HCT116 (cell line): ENCODE measurements at regions not wholly inside any gene's neighbourhood (a gene's known extent, or its start where the extent isn't known, plus 50 kb on each side); places are given as distances from the start of the nearest gene placed in this dataset.

ENCODE experiments used
- ATAC-seq: fragments of 200-7000 bp; cut with Tn5 transposase; 2 replicates; pipeline ENCODE4 v1.9.1; 2020; ENCODE audit warnings: mild to moderate bottlenecking, moderate library complexity
- BruUV-seq: library from RNA; stranded (reverse); fragments of 400-500 nt; replicated peaks from 2 replicates; lab custom pipeline; 2021; lab: Mats Ljungman, UMichigan
- CTCF ChIA-PET: fragments of 300-600 bp; sonication (Branson Sonifier 250); formaldehyde crosslinking; loops from one replicate; lab custom pipeline; 2021; ENCODE audit warnings: antibody characterized with exemption; lab: Charles Lee
- POLR2A ChIA-PET: fragments of 300-600, 350-600 bp; sonication (Branson Sonifier 250); formaldehyde crosslinking; loops from one replicate; lab custom pipeline; 2021; ENCODE audit warnings: antibody characterized with exemption; lab: Charles Lee
- RAD21 ChIA-PET, 2 experiments: fragments of 300-600 bp; sonication (Branson Sonifier 250); formaldehyde crosslinking; loops; one replicate each; lab custom pipeline; 2023; ENCODE audit warnings: low total read pairs in 2 of 2; ENCODE audit not compliant: uncharacterized antibody in 2 of 2, unreplicated experiment in 2 of 2, low non-redundant PET in 1 of 2; lab: Charles Lee
- DNase-seq: peaks from one replicate; pipeline ENCODE4 v3.0.0-alpha.2; 2010; ENCODE audit warnings: low read depth, low spot score
- H2AFZ ChIP-seq: fragments of 200-600 bp; shearing (Covaris generic), sonication (generic); 2 replicates; pipeline ENCODE4 v1.6.1; 2017; ENCODE audit warnings: low read depth, mixed run types, mixed read lengths, antibody characterized with exemption, low read length; ENCODE audit not compliant: poor library complexity, severe bottlenecking
- H3K27ac ChIP-seq: 2 replicates; pipeline ENCODE4 v1.5.1; 2012; ENCODE audit warnings: low read depth, low read length
- H3K27me3 ChIP-seq: fragments of 200-600 bp; sonication (generic); 2 replicates; pipeline ENCODE4 v1.6.1; 2016; ENCODE audit warnings: mixed run types, low read length, mixed read lengths; ENCODE audit not compliant: insufficient read depth
- H3K36me3 ChIP-seq, 2 experiments: fragments of 200-500 bp in 1 of 2; fragments of 200-600 bp in 1 of 2; sonication (Bioruptor generic) in 1 of 2; sonication (generic) in 1 of 2; 2 replicates each; pipeline versions ENCODE4 v1.5.1 to v1.6.1; 2014 to 2016; ENCODE audit warnings: low read length in 2 of 2, inconsistent platforms in 1 of 2, mixed read lengths in 1 of 2, mixed run types in 1 of 2; ENCODE audit not compliant: insufficient read depth in 2 of 2, control insufficient read depth in 1 of 2
- H3K4me1 ChIP-seq, 2 experiments: fragments of 200-600 bp in 1 of 2; sonication (generic) in 1 of 2; 2 replicates each; pipeline versions ENCODE4 v1.5.1 to v1.6.1; 2012 to 2017; ENCODE audit warnings: low read length in 2 of 2, inconsistent platforms in 1 of 2, mild to moderate bottlenecking in 1 of 2, mixed read lengths in 1 of 2, mixed run types in 1 of 2, moderate library complexity in 1 of 2; ENCODE audit not compliant: insufficient read depth in 2 of 2, control insufficient read depth in 1 of 2
- H3K4me2 ChIP-seq: fragments of 200-600 bp; sonication (generic); 2 replicates; pipeline ENCODE4 v1.6.1; 2017; ENCODE audit warnings: mixed run types, low read length, mixed read lengths
- H3K4me3 ChIP-seq, 2 experiments: fragments of 200-600 bp in 1 of 2; sonication (generic) in 1 of 2; replicated peaks in 1 of 2; 2 replicates each; pipeline ENCODE4 v1.5.1; 2011 to 2016; ENCODE audit warnings: low read length in 2 of 2, control low read depth in 1 of 2, low read depth in 1 of 2, mild to moderate bottlenecking in 1 of 2, mixed read lengths in 1 of 2, mixed run types in 1 of 2
- H3K79me2 ChIP-seq: fragments of 200-600 bp; sonication (generic); 2 replicates; pipeline ENCODE4 v1.6.1; 2017; ENCODE audit warnings: mild to moderate bottlenecking, mixed run types, low read length, moderate library complexity, mixed read lengths; ENCODE audit not compliant: insufficient read depth
- H3K9ac ChIP-seq: fragments of 200-600 bp; sonication (generic); 2 replicates; pipeline ENCODE4 v1.6.1; 2016; ENCODE audit warnings: low read length, mixed read lengths
- H3K9me2 ChIP-seq: fragments of 200-600 bp; sonication (generic), shearing (Covaris generic); 2 replicates; pipeline ENCODE4 v1.6.1; 2017; ENCODE audit warnings: mixed run types, mild to moderate bottlenecking, moderate library complexity; ENCODE audit not compliant: insufficient read depth
- H3K9me3 ChIP-seq, 2 experiments: fragments of 200-500 bp in 1 of 2; fragments of 200-600 bp in 1 of 2; sonication (Bioruptor generic) in 1 of 2; sonication (generic) in 1 of 2; 2 replicates each; pipeline ENCODE4 v1.6.1; 2014 to 2017; ENCODE audit warnings: low read length in 2 of 2, mixed read lengths in 2 of 2, inconsistent platforms in 1 of 2, low read depth in 1 of 2, mild to moderate bottlenecking in 1 of 2, mixed run types in 1 of 2, moderate library complexity in 1 of 2; ENCODE audit not compliant: control insufficient read depth in 1 of 2, insufficient read depth in 1 of 2
- H4K20me1 ChIP-seq: fragments of 200-600 bp; sonication (generic), shearing (Covaris generic); 2 replicates; pipeline ENCODE4 v1.6.1; 2017; ENCODE audit warnings: mixed run types, mild to moderate bottlenecking, moderate library complexity; ENCODE audit not compliant: insufficient read depth
- CBX3 ChIP-seq: IDR thresholded peaks from 2 replicates; pipeline ENCODE4 v1.6.1; 2012; ENCODE audit warnings: low read depth
- CEBPB ChIP-seq: IDR thresholded peaks from 2 replicates; pipeline ENCODE4 v1.6.1; 2012; ENCODE audit warnings: low read depth
- EGR1 ChIP-seq: IDR thresholded peaks from 2 replicates; pipeline ENCODE4 v1.6.1; 2012; ENCODE audit warnings: low read depth
- EZH2phosphoT487 ChIP-seq: fragments of 200-600 bp; IDR thresholded peaks from 2 replicates; pipeline ENCODE4 v1.6.1; 2018; ENCODE audit warnings: antibody characterized with exemption, borderline replicate concordance
- FOSL1 ChIP-seq: IDR thresholded peaks from 2 replicates; pipeline ENCODE4 v1.6.1; 2012; ENCODE audit warnings: low read depth
- JUND ChIP-seq: IDR thresholded peaks from 2 replicates; pipeline ENCODE4 v1.6.1; 2012
- MAX ChIP-seq: IDR thresholded peaks from 2 replicates; pipeline ENCODE4 v1.6.1; 2012
- POLR2A ChIP-seq: IDR thresholded peaks from 2 replicates; pipeline ENCODE4 v1.7.0; 2011; ENCODE audit warnings: borderline replicate concordance; ENCODE audit not compliant: insufficient read depth, insufficient read length; ENCODE audit errors: extremely low read depth
- POLR2AphosphoS5 ChIP-seq: IDR thresholded peaks from 2 replicates; pipeline ENCODE4 v1.6.1; 2011; ENCODE audit warnings: mild to moderate bottlenecking, low read depth, low read length, moderate library complexity
- RAD21 ChIP-seq: IDR thresholded peaks from 2 replicates; pipeline ENCODE4 v1.6.1; 2012; ENCODE audit warnings: low read depth, mild to moderate bottlenecking
- SIN3A ChIP-seq: IDR thresholded peaks from 2 replicates; pipeline ENCODE4 v1.6.1; 2012; ENCODE audit warnings: low read depth
- SP1 ChIP-seq: IDR thresholded peaks from 2 replicates; pipeline ENCODE4 v1.6.1; 2012; ENCODE audit warnings: low read depth
- SRF ChIP-seq: IDR thresholded peaks from 2 replicates; pipeline ENCODE4 v1.6.1; 2012; ENCODE audit warnings: low read depth
- TCF7L2 ChIP-seq: IDR thresholded peaks from 2 replicates; pipeline ENCODE4 v1.7.0; 2011; ENCODE audit warnings: borderline replicate concordance, inconsistent platforms; ENCODE audit not compliant: insufficient read depth, insufficient read length; ENCODE audit errors: extremely low read depth
- YY1 ChIP-seq: IDR thresholded peaks from 2 replicates; pipeline ENCODE4 v1.6.1; 2011; ENCODE audit warnings: low read length, low read depth, moderate library complexity, mild to moderate bottlenecking; ENCODE audit not compliant: insufficient replicate concordance; ENCODE audit errors: extremely low read depth
- ZNF274 ChIP-seq: fragments of 200-500 bp; sonication (Bioruptor generic); IDR thresholded peaks from 2 replicates; pipeline ENCODE4 v1.6.1; 2014; ENCODE audit warnings: mild to moderate bottlenecking, low read depth, low read length, inconsistent platforms
- intact Hi-C: fragments of 100-400 bp; cut with micrococcal nuclease; formaldehyde crosslinking; loops from 2 replicates; pipeline ENCODE4 v1.10.0; 2022
- TF ChIP-seq, protein P1 (sequence below): IDR thresholded peaks from 2 replicates; pipeline ENCODE4 v1.6.1; 2012
- TF ChIP-seq, protein P2 (sequence below), 3 experiments: fragments of 200-600 bp in 1 of 3; sonication (generic) in 1 of 3; IDR thresholded peaks in 2 of 3; conservative IDR thresholded peaks in 1 of 3; 2 replicates each; pipeline ENCODE4 v1.5.1; 2012 to 2017; ENCODE audit warnings: low read depth in 2 of 3, low read length in 2 of 3, antibody characterized with exemption in 1 of 3, borderline replicate concordance in 1 of 3, control low read depth in 1 of 3, mild to moderate bottlenecking in 1 of 3, mixed read lengths in 1 of 3, mixed run types in 1 of 3, moderate library complexity in 1 of 3; ENCODE audit not compliant: insufficient read depth in 1 of 3
- TF ChIP-seq, protein P3 (sequence below): IDR thresholded peaks from 2 replicates; pipeline ENCODE4 v1.6.1; 2012; ENCODE audit warnings: low read depth
- TF ChIP-seq, protein P4 (sequence below): IDR thresholded peaks from 2 replicates; pipeline ENCODE4 v1.6.1; 2011; ENCODE audit warnings: mild to moderate bottlenecking, low read length, moderate library complexity; ENCODE audit not compliant: insufficient replicate concordance; ENCODE audit errors: extremely low read depth

GRCh38 chr1:47651311-47652089 is 213.7 kb downstream of the FOXD2 start:
- intact Hi-C loops = no loop called here
- POLR2A ChIA-PET = no interaction called here

More at GRCh38 chr1:47651311-47652089, 213.7 kb downstream of the FOXD2 start:
- H3K27me3 ChIP-seq = no peaks in the 10 kb centered on the region
- no peaks in the 10 kb centered on the region for H3K9me3 ChIP-seq
- no peak overlapping the region for H3K4me3 ChIP-seq
- TF ChIP-seq POLR2AphosphoS5 (no peak), ZNF274 (no peak), SIN3A (no peak), TCF7L2 (no peak), EGR1 (no peak), MAX (no peak), CBX3 (no peak), SRF (no peak), SP1 (no peak), YY1 (no peak), CEBPB (no peak), FOSL1 (no peak), EZH2phosphoT487 (no peak), POLR2A (no peak), JUND (no peak), RAD21 (no peak)
- TF ChIP-seq, protein P1, sequence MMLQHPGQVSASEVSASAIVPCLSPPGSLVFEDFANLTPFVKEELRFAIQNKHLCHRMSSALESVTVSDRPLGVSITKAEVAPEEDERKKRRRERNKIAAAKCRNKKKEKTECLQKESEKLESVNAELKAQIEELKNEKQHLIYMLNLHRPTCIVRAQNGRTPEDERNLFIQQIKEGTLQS = no peak
- TF ChIP-seq, protein P2, sequence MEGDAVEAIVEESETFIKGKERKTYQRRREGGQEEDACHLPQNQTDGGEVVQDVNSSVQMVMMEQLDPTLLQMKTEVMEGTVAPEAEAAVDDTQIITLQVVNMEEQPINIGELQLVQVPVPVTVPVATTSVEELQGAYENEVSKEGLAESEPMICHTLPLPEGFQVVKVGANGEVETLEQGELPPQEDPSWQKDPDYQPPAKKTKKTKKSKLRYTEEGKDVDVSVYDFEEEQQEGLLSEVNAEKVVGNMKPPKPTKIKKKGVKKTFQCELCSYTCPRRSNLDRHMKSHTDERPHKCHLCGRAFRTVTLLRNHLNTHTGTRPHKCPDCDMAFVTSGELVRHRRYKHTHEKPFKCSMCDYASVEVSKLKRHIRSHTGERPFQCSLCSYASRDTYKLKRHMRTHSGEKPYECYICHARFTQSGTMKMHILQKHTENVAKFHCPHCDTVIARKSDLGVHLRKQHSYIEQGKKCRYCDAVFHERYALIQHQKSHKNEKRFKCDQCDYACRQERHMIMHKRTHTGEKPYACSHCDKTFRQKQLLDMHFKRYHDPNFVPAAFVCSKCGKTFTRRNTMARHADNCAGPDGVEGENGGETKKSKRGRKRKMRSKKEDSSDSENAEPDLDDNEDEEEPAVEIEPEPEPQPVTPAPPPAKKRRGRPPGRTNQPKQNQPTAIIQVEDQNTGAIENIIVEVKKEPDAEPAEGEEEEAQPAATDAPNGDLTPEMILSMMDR (IDR thresholded peaks at IDR 0.05 in 2 of 3, conservative IDR thresholded peaks at IDR 0.05 in 1 of 3; ENCODE audit: borderline replicate concordance in 1 of 3, insufficient read depth in 1 of 3, low read depth in 2 of 3, low read length in 2 of 3) = no peak
- TF ChIP-seq, protein P3, sequence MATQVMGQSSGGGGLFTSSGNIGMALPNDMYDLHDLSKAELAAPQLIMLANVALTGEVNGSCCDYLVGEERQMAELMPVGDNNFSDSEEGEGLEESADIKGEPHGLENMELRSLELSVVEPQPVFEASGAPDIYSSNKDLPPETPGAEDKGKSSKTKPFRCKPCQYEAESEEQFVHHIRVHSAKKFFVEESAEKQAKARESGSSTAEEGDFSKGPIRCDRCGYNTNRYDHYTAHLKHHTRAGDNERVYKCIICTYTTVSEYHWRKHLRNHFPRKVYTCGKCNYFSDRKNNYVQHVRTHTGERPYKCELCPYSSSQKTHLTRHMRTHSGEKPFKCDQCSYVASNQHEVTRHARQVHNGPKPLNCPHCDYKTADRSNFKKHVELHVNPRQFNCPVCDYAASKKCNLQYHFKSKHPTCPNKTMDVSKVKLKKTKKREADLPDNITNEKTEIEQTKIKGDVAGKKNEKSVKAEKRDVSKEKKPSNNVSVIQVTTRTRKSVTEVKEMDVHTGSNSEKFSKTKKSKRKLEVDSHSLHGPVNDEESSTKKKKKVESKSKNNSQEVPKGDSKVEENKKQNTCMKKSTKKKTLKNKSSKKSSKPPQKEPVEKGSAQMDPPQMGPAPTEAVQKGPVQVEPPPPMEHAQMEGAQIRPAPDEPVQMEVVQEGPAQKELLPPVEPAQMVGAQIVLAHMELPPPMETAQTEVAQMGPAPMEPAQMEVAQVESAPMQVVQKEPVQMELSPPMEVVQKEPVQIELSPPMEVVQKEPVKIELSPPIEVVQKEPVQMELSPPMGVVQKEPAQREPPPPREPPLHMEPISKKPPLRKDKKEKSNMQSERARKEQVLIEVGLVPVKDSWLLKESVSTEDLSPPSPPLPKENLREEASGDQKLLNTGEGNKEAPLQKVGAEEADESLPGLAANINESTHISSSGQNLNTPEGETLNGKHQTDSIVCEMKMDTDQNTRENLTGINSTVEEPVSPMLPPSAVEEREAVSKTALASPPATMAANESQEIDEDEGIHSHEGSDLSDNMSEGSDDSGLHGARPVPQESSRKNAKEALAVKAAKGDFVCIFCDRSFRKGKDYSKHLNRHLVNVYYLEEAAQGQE = no peak
- TF ChIP-seq, protein P4, sequence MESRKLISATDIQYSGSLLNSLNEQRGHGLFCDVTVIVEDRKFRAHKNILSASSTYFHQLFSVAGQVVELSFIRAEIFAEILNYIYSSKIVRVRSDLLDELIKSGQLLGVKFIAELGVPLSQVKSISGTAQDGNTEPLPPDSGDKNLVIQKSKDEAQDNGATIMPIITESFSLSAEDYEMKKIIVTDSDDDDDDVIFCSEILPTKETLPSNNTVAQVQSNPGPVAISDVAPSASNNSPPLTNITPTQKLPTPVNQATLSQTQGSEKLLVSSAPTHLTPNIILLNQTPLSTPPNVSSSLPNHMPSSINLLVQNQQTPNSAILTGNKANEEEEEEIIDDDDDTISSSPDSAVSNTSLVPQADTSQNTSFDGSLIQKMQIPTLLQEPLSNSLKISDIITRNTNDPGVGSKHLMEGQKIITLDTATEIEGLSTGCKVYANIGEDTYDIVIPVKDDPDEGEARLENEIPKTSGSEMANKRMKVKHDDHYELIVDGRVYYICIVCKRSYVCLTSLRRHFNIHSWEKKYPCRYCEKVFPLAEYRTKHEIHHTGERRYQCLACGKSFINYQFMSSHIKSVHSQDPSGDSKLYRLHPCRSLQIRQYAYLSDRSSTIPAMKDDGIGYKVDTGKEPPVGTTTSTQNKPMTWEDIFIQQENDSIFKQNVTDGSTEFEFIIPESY = no peak
- peaks cover 0 to 12% of the 10 kb centered on the region in 2 experiments; a peak in 3 of 4 replicates for H3K4me1 ChIP-seq
- H3K79me2 ChIP-seq = no peaks in the 10 kb centered on the region
- H4K20me1 ChIP-seq = no peaks in the 10 kb centered on the region
- no peak overlapping the region for H3K9ac ChIP-seq
- no peak overlapping the region for H3K4me2 ChIP-seq
- BruUV-seq = no TSS peak
- no peak overlapping the region for H3K27ac ChIP-seq
- ChIA-PET RAD21 (no interaction called here), CTCF (interaction anchor here (1.4 to 1.7 kb wide), 2 partner anchors 53 to 214 kb away, joined by 3 to 7 read pairs; partner anchors contain the start of gene FOXD2)
- no peak for DNase-seq
- no peak overlapping the region for H2AFZ ChIP-seq
- no peak for ATAC-seq
- no peaks in the 10 kb centered on the region for H3K9me2 ChIP-seq
- H3K36me3 ChIP-seq = no peaks in the 10 kb centered on the region
